Activated CD8-positive, alpha-beta memory T cell treated with anti-CD3 and anti-CD28 coated beads for 24 hours (primary cell): ENCODE measurements at regions not wholly inside any gene's neighbourhood (a gene's known extent, or its start where the extent isn't known, plus 50 kb on each side); places are given as distances from the start of the nearest gene placed in this dataset.
"Not testable (repeated sequence)": the region's sequence is repeated elsewhere in the genome, so short reads cannot be mapped to it uniquely, and the experiment has no call there.

ENCODE experiments used
- DNase-seq: peaks from one replicate; pipeline ENCODE4 v3.0.0-alpha.2; 2020

- DNase-seq: no peak
Observed at GRCh38 chr1:148309940-148310500, 157.9 kb upstream of the NBPF11 start.

DNA sequence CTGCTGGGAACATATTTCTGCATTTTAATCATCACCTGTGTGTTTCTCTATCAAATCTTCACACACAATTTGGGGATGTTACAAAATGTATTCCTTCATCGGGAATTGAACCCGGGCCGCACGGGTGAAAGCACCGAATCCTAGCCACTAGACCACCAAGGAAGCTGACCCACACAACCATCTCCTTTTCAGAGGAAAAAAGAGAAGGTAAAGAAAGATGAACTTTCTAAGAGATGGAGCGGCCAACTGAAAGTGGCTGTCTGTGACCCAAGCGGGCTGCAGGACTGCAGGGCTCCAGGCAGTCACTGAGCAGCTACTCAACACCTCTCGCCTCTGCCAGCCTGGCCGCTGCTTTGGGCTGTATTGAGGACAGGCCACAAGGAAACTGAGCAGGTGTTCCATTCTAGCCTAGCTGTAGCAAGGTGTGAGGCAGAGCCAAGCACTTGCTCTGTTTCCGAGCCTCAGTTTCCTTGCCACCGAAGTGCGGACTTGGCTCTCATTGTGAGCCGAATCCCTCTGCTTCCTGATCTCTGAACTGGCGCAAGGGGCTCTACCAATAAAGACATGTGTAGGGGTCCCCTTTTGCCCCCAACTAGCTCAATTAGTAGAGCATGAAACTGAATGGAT, 156.9 kb upstream of the NBPF11 start:
- DNase-seq: no peak

GRCh38 chr1:148307583-148308185, 155.6 kb upstream of the NBPF11 start:
- no peak for DNase-seq

DNA sequence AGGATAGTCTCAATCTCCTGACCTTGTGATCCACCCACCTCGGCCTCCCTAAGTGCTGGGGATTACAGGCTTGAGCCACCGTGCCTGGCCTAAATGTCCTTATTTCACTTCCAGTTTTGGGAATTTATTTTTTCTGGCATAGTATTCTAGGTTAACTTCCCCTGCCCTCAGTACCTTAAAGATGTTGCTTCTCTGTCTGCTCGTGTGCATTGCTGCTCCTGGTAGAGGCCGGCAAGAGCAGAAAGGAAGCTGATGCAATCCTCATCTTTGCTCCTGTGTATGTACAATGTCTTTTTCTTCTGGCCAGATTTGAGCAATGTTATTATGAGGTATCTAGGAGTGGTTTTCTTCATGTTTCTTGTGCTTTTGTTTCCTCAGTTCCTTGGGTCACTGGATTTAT, 152.9 kb upstream of the NBPF11 start:
- DNase-seq: not testable (repeated sequence)

DNA sequence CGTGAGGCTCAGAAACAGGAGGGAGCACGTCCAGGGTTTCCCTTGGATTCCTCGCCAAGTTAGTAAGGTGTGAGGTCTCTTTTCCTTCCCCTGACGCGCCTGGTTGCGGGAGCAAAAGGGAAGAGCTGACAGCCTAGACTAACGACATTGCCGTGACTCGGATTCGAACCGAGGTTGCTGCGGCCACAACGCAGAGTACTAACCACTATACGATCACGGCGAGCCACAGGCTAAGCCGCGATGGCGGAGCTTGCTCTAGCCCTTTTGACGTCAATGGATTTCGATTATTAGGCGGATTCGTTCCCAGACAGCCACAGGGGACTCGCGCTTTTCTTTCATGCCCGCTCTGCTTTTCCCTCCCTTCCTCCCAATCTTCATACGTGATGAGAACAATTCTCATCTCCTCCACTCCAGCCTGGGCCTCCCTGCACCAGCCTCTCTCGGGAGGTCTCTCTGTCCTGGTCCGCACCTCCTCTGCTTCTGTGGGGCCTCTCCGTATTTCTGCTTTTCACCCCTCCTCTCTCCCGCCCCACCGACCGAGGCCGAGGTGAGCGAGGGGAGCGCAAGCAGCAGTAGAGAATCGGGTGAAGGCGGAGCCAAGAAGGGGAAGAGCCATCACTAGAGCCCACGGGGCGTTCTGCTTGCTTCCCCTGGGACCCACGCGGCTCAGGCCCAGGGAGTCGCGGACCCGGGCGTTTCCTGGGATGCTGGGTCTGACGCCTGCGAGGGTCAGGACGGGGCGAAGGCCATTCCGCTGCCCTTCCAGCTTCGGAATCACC, 150.7 kb upstream of the NBPF11 start:
- peak; percentile 94 for DNase-seq

DNA sequence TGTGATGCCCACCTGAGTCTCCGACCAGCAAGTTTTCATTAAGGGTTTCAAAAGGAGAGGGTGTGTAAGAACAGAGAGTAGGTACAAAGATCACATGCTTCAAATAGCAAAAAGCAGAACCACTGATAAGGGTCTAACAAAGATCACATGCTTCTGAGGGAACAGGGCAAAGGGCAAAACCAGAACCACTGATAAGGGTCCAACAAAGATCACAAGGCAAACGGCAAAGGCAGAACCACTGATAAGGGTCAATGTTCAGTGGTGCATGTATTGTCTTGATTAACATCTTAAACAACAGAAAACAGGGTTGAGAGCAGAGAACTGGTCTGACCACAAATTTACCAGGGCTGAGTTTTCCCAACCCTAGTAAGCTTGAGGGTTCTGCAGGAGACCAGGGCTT, 145.8 kb upstream of the NBPF11 start:
- not testable (repeated sequence) for DNase-seq

DNA sequence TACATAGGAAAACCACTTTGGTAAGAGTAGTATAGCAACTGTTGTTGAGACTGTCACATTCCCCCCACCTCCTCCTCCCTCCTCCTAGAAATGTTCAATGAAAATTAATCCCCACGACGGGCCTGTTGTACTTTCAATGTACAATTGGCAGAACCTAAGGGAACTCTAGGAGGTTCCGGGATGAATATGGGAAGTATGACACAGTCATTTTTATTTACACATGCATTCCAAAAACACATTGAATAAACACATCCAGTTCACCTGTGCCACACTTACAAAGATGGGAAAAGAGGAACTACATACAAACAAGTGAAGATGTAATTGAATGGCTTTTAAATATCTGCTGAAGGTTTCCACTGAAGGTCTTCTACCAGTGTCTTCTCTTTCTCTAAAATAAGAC, 144.4 kb upstream of the NBPF11 start:
- no peak for DNase-seq

GRCh38 chr1:148294116-148294807, 142.2 kb upstream of the NBPF11 start:
- no peak for DNase-seq

GRCh38 chr1:148293651-148294050, 141.6 kb upstream of the NBPF11 start:
- DNase-seq: no peak

GRCh38 chr1:148292915-148293314, 140.8 kb upstream of the NBPF11 start:
- DNase-seq: no peak

DNA sequence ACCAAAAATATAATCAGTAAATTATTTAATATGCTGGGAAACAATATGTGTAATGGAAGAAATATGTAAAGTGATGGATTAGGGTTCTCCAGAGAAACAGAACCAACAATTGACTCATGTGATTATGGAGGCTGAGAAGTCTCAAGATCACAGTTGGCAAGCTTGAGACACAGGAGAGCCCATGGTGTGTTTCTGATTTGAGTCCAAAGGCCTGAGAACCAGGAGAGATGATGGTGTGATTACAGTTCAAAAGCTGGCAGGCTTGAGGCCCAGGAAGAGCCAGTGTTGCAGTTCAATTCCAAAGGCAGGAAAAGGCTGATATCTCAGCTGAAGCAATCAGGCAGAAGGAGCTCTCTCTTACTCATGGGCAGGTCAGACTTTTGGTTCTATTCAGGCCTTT, 138.8 kb upstream of the NBPF11 start:
- no peak for DNase-seq

GRCh38 chr1:148289647-148290046, 137.6 kb upstream of the NBPF11 start:
- DNase-seq: no peak

DNA sequence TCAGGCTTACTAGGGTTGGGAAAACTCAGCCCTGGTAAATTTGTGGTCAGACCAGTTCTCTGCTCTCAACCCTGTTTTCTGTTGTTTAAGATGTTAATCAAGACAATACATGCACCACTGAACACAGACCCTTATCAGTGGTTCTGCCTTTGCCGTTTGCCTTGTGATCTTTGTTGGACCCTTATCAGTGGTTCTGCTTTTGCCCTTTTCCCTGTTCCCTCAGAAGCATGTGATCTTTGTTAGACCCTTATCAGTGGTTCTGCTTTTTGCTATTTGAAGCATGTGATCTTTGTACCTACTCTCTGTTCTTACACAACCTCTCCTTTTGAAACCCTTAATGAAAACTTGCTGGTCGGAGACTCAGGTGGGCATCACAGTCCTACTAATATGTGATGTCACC, 133.9 kb upstream of the NBPF11 start:
- not testable (repeated sequence) for DNase-seq

DNA sequence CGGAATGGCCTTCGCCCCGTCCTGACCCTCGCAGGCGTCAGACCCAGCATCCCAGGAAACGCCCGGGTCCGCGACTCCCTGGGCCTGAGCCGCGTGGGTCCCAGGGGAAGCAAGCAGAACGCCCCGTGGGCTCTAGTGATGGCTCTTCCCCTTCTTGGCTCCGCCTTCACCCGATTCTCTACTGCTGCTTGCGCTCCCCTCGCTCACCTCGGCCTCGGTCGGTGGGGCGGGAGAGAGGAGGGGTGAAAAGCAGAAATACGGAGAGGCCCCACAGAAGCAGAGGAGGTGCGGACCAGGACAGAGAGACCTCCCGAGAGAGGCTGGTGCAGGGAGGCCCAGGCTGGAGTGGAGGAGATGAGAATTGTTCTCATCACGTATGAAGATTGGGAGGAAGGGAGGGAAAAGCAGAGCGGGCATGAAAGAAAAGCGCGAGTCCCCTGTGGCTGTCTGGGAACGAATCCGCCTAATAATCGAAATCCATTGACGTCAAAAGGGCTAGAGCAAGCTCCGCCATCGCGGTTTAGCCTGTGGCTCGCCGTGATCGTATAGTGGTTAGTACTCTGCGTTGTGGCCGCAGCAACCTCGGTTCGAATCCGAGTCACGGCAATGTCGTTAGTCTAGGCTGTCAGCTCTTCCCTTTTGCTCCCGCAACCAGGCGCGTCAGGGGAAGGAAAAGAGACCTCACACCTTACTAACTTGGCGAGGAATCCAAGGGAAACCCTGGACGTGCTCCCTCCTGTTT, 128.9 kb upstream of the NBPF11 start:
- DNase-seq: not testable (repeated sequence)

DNA sequence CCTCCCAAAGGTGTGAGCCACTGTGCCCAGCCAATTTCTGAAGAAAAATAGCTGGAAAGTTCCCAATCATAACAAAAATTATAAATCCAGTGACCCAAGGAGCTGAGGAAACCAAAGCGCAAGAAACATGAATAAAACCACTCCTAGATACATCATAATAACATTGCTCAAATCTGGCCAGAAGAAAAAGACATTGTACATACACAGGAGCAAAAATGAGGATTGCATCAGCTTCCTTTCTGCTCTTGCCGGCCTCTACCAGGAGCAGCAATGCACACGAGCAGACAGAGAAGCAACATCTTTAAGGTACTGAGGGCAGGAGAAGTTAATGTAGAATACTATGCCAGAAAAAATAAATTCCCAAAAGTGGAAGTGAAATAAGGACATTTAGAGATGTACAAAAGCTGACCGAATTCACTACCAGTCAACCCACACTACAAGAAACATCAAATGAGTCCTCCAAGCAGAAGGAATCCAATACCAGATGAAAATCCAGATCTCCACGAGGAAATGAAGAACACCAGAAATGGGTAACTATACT, 127.0 kb upstream of the NBPF11 start:
- DNase-seq: not testable (repeated sequence)

GRCh38 chr1:148277865-148278279, 125.8 kb upstream of the NBPF11 start:
- DNase-seq: not testable (repeated sequence)

- not testable (repeated sequence) for DNase-seq
Observed at GRCh38 chr1:148267066-148267465, 115.0 kb upstream of the NBPF11 start.

DNA sequence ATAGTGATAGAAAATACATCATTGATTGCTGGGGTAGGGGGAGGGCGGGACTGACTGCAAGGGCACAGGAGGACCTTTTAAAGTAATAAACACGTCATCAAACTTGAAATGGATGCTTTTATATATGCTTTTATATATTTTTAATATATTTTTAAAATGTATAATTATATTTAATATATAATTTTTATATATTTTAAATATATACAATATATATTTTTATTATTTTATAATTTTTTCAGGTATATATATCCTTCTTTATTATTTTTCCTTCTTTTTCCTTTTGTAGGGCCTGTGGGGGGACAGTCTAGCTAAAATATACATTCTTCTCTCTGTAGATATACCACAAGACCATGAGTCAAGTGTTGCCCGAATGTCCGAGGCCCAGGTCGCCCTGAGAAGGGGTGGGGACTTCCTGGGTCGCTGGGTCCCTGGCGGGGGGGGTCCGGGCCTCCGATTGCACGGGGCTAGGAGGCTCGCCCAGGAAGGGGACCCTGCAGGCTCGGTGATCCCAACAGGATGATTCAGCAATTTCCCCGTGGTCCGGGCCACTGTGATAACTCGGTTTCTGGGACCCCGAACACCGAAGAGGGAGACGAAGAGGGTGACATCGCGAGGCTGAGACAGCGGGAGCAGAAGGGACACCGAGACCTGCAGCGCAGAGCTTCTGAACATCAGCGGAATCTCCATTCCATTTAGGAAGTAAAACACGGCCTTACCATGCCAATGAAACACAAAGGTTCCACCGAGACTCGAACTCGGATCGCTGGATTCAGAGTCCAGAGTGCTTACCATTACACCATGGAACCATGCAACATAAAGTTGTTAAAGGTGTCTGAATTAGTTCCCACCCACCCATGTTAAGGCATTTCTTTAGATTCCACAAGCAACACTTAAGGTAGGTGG, 112.5 kb upstream of the NBPF11 start:
- no peak for DNase-seq

DNA sequence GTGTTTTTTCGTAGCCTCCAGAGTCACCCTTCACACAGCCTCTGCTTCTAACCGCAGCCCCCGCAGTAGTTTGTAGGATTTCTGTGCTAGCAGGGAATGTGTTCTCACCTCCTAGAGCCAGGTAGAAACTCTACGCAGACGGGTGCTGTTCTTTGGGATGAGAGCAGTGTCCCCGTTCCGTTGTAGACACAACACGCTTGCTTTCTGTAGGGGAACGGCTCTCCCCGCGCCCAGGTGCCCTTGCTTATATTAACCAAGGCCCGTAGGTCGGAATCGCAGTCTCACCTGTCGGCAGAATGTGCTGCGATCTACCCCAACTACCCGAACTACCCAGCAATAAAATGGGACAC, 111.8 kb upstream of the NBPF11 start:
- no peak for DNase-seq

GRCh38 chr1:148263128-148263905, 111.2 kb upstream of the NBPF11 start:
- DNase-seq: peak; percentile 89
